Heart left ventricle (tissue), 16 donors: ENCODE measurements at regions not wholly inside any gene's neighbourhood (a gene's known extent, or its start where the extent isn't known, plus 50 kb on each side); places are given as distances from the start of the nearest gene placed in this dataset.

Experiments
- ATAC-seq, 4 donors: fragments of 200-7000 bp; cut with Tn5 transposase; one replicate each; pipeline ENCODE4 v1.9.1; 2020 to 2022; ENCODE audit warnings: moderate library complexity in 4 of 4, mild to moderate bottlenecking in 3 of 4, moderate number of reproducible peaks in 1 of 4
- DNase-seq, 5 donors: peaks; one replicate each; pipeline ENCODE4 v3.0.0-alpha.2; 2020
- H3K27ac ChIP-seq, 12 donors: fragments of 200-600 bp; sonication (generic) in 4 of 12; one replicate each; pipeline versions ENCODE4 v1.5.0 to v1.8.0; 2016 to 2022; ENCODE audit warnings: mild to moderate bottlenecking in 2 of 12
- H3K27me3 ChIP-seq, 9 donors: fragments of 200-600 bp; sonication (generic) in 2 of 9; one replicate each; pipeline versions ENCODE4 v1.5.1 to v1.8.0; 2016 to 2022; ENCODE audit warnings: mild to moderate bottlenecking in 3 of 9
- H3K36me3 ChIP-seq, 9 donors: fragments of 200-600 bp; sonication (generic) in 2 of 9; one replicate each; pipeline versions ENCODE4 v1.5.0 to v1.8.0; 2018 to 2022; ENCODE audit warnings: mild to moderate bottlenecking in 2 of 9
- H3K4me1 ChIP-seq, 12 donors: fragments of 200-600 bp; sonication (generic) in 4 of 12; one replicate each; pipeline versions ENCODE4 v1.5.0 to v1.8.0; 2016 to 2022; ENCODE audit warnings: mild to moderate bottlenecking in 3 of 12
- H3K4me3 ChIP-seq, 12 donors: fragments of 200-600 bp; sonication (generic) in 4 of 12; one replicate each; pipeline versions ENCODE4 v1.5.0 to v1.8.0; 2017 to 2022; ENCODE audit warnings: mild to moderate bottlenecking in 9 of 12, moderate library complexity in 4 of 12
- H3K9me3 ChIP-seq, 12 donors: fragments of 200-600 bp; sonication (generic) in 4 of 12; one replicate each; pipeline versions ENCODE4 v1.5.0 to v1.8.0; 2016 to 2022; ENCODE audit warnings: mild to moderate bottlenecking in 1 of 12
- CTCF ChIP-seq, 12 donors: fragments of 200-600 bp; sonication (generic) in 4 of 12; IDR thresholded peaks; one replicate each; pipeline versions ENCODE4 v1.5.0 to v1.8.0; 2018 to 2022; ENCODE audit warnings: antibody characterized with exemption in 12 of 12, mild to moderate bottlenecking in 5 of 12
- POLR2A ChIP-seq, 2 donors: fragments of 450-650 bp; IDR thresholded peaks; one replicate each; pipeline ENCODE4 v1.6.1; 2017; ENCODE audit warnings: antibody characterized with exemption in 2 of 2, mild to moderate bottlenecking in 2 of 2, moderate library complexity in 2 of 2
- WGBS, 4 donors: extraction: QIAGEN DNeasy Blood & Tissue Kit in 2 of 4; methylation state at CpG; one replicate each; pipeline versions ENCODE4 v1.1.5 to v1.1.7; 2013 to 2018; 5-methylcytosine and 5-hydroxymethylcytosine counted together
- intact Hi-C, 10 donors: fragments of 100-400 bp; cut with DNase I; formaldehyde crosslinking; loops; one replicate each; pipeline versions ENCODE4 v1.11.1 to v1.14.2; 2022
- donor health status: ischemic (EF 13 %, LVEDD 7.1; RV severe dilation, severe dysfunction).
- donor health status: healthy with polysubstance abuse.
- donor health status: DM: no; HTN: yes; CAD: no.
- donor health status: DM: no; HTN: no; CAD: no.
- donor health status: ischemic (EF 25% LVEDD 6.9; RV normal size, moderate dysfunction).
- donor health status: ischemic (EF 25% LVEDD 5.7; RV mildly dilated, moderate dysfunction).
- donor health status: healthy.
- donor health status: DM: yes; HTN: yes; CAD: no.
- donor health status: ischemic (EF 35%, LVEDD 5.7; RV mildly dilated, moderate dysfunction).
- donor health status: nonischemic (EF 11% LVEDD 7.7; RV severe dilation, severe dysfunction).
- donor health status: DM: yes; HTN: yes; CAD: no.
- donor health status: PGD.
- donor health status: ischemic (EF 29% LVEDD 5.4; RV normal size, mild dysfunction).
- donor health status: nonischemic (EF 23%, LVEDD 6.1; RV moderate dilation, normal function).

GRCh38 chr16:58814348-58814801 is 80.3 kb upstream of the GOT2 start:
- 0 to 1% (median 1%) methylated on average over 12 of the region's 12 CpGs for WGBS, 4 donors
- H3K4me3 ChIP-seq: peak overlapping the region in 9 of 12 donors; percentile 7 to 53 (median 39)
- H3K9me3 ChIP-seq: no peaks in the 10 kb centered on the region
- peaks cover 0 to 11% (median 0%) of the 10 kb centered on the region in 12 donors for H3K4me1 ChIP-seq
- no peaks in the 10 kb centered on the region for H3K36me3 ChIP-seq
- H3K27ac ChIP-seq: no peak overlapping the region
- intact Hi-C loops: loop anchor here in 1 of 10 donors (5.0 kb wide), 1 partner anchor 1388 kb away; no protein-coding TSS in a partner anchor
- TF ChIP-seq CTCF (IDR thresholded peaks at IDR 0.05): peak; percentile 75 to 88 (median 83)
- no peak for TF ChIP-seq POLR2A (IDR thresholded peaks at IDR 0.05)
- DNase-seq (peak in 4 of 5 donors; percentile 22 to 34 (median 32)), ATAC-seq (peak; percentile 65 to 90 (median 82))
- no peaks in the 10 kb centered on the region for H3K27me3 ChIP-seq

- ATAC-seq: no peak
- intact Hi-C loops: no loop called here
- no peaks in the 10 kb centered on the region for H3K9me3 ChIP-seq
- no peak overlapping the region for H3K4me3 ChIP-seq
- no peaks in the 10 kb centered on the region for H3K36me3 ChIP-seq
- TF ChIP-seq POLR2A (IDR thresholded peaks at IDR 0.05) (no peak), CTCF (IDR thresholded peaks at IDR 0.05) (no peak)
- no peak for DNase-seq
- WGBS, 4 donors: 83 to 88% (median 86%) methylated on average over 3 of the region's 3 CpGs
- no peaks in the 10 kb centered on the region for H3K4me1 ChIP-seq
- no peak overlapping the region for H3K27ac ChIP-seq
- no peaks in the 10 kb centered on the region for H3K27me3 ChIP-seq
Observed at GRCh38 chr16:58809213-58809612, 75.1 kb upstream of the GOT2 start.

- H3K9me3 ChIP-seq: peaks cover 0 to 11% (median 0%) of the 10 kb centered on the region in 12 donors
- no peaks in the 10 kb centered on the region for H3K4me1 ChIP-seq
- TF ChIP-seq POLR2A (IDR thresholded peaks at IDR 0.05) (no peak), CTCF (IDR thresholded peaks at IDR 0.05) (no peak)
- ATAC-seq (no peak), DNase-seq (no peak)
- intact Hi-C loops: no loop called here
- no peaks in the 10 kb centered on the region for H3K27me3 ChIP-seq
- H3K4me3 ChIP-seq: no peak overlapping the region
- no peaks in the 10 kb centered on the region for H3K36me3 ChIP-seq
- no peak overlapping the region for H3K27ac ChIP-seq
Observed at GRCh38 chr16:58807276-58807675, 73.2 kb upstream of the GOT2 start.

- DNase-seq (no peak), ATAC-seq (no peak)
- 53 to 63% (median 56%) methylated on average over 1 of the region's 1 CpG for WGBS, 4 donors
- H3K27ac ChIP-seq: no peak overlapping the region
- no peak for TF ChIP-seq CTCF (IDR thresholded peaks at IDR 0.05)
- no peak for TF ChIP-seq POLR2A (IDR thresholded peaks at IDR 0.05)
- H3K4me3 ChIP-seq: no peak overlapping the region
- no peaks in the 10 kb centered on the region for H3K4me1 ChIP-seq
- peaks cover 0 to 34% (median 0%) of the 10 kb centered on the region in 12 donors for H3K9me3 ChIP-seq
- no peaks in the 10 kb centered on the region for H3K27me3 ChIP-seq
- intact Hi-C loops: no loop called here
- no peaks in the 10 kb centered on the region for H3K36me3 ChIP-seq
Observed at GRCh38 chr16:58801838-58802237, 67.7 kb upstream of the GOT2 start.
